ENCODE measurements at regions not wholly inside any gene's neighbourhood (a gene's known extent, or its start where the extent isn't known, plus 50 kb on each side); places are given as distances from the start of the nearest gene placed in this dataset.

DNA sequence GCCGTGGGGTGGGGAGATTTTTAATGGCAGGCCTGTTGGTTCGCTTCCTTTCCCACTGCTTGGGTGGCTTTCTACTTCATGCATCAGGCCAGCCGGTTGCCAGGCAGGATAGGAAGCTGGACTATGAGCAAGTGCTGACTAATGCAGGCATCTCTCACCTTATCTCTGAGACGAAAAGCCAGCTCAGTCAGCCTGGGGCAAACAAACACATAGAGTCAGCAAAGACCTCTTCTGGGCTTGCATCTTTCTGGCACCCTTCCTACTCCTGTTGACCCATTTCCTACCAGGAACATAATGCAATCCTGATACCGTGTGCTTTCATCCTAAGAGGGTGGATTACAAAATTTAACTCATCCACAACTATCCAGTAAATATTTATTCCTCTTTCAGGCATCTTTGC lies 416.6 kb upstream of the MEX3C start:
- Histone ChIP-seq H2AFZ (ENCODE audit: insufficient read depth, low read depth, low read length, poor library complexity, severe bottlenecking) (no peak overlapping the region), H3K79me2 (ENCODE audit: insufficient read depth, low read length) (no peaks in the 10 kb centered on the region), H3K36me3 (replicated peaks in 1 of 2; ENCODE audit: control insufficient read depth in 1 of 2, insufficient read depth in 2 of 2, low read length in 2 of 2) (no peaks in the 10 kb centered on the region), H3K4me3 (replicated peaks in 1 of 3; ENCODE audit: low read depth in 2 of 3, low read length in 3 of 3) (no peak overlapping the region), H4K20me1 (ENCODE audit: insufficient read depth, low read length) (no peaks in the 10 kb centered on the region), H3K9ac (ENCODE audit: insufficient read depth, low read length, poor library complexity, severe bottlenecking) (no peak overlapping the region), H3K27ac (ENCODE audit: low read depth in 1 of 2, low read length in 2 of 2) (no peak overlapping the region), H3K4me1 (ENCODE audit: control insufficient read depth in 1 of 2, insufficient read depth in 2 of 2, low read length in 2 of 2) (no peaks in the 10 kb centered on the region), H3K4me2 (replicated peaks; ENCODE audit: extremely low read depth, low read length, poor library complexity, severe bottlenecking) (no peak overlapping the region), H3K27me3 (ENCODE audit: control insufficient read depth in 2 of 2, insufficient read depth in 2 of 2, low read length in 2 of 2) (no peaks in the 10 kb centered on the region), H3K9me3 (replicated peaks in 1 of 2; ENCODE audit: control insufficient read depth in 1 of 2, insufficient read depth in 1 of 2, low read length in 2 of 2) (no peaks in the 10 kb centered on the region)
- H3K4me3 Mint-ChIP-seq, result no peak overlapping the region
- peaks cover 0 to 2% (median 0%) of the 10 kb centered on the region in 7 donors for H3K9me3 Mint-ChIP-seq
- H3K27ac Mint-ChIP-seq, result peak overlapping the region in 1 of 7 donors; percentile 50
- H3K27me3 Mint-ChIP-seq (ENCODE audit: low read depth in 3 of 3), result peaks cover 1 to 2% (median 1%) of the 10 kb centered on the region in 3 donors
- WGBS (ENCODE audit: insufficient coverage), result 44% methylated on average over 1 of the region's 5 CpGs
- H3K36me3 Mint-ChIP-seq, result no peaks in the 10 kb centered on the region
- no peaks in the 10 kb centered on the region for H3K4me1 Mint-ChIP-seq
- intact Hi-C loops (cut with micrococcal nuclease), result no loop called here
- TF ChIP-seq, protein P1, sequence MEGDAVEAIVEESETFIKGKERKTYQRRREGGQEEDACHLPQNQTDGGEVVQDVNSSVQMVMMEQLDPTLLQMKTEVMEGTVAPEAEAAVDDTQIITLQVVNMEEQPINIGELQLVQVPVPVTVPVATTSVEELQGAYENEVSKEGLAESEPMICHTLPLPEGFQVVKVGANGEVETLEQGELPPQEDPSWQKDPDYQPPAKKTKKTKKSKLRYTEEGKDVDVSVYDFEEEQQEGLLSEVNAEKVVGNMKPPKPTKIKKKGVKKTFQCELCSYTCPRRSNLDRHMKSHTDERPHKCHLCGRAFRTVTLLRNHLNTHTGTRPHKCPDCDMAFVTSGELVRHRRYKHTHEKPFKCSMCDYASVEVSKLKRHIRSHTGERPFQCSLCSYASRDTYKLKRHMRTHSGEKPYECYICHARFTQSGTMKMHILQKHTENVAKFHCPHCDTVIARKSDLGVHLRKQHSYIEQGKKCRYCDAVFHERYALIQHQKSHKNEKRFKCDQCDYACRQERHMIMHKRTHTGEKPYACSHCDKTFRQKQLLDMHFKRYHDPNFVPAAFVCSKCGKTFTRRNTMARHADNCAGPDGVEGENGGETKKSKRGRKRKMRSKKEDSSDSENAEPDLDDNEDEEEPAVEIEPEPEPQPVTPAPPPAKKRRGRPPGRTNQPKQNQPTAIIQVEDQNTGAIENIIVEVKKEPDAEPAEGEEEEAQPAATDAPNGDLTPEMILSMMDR (IDR thresholded peaks at IDR 0.05), result no peak
- DNase-seq, result no peak

DNA sequence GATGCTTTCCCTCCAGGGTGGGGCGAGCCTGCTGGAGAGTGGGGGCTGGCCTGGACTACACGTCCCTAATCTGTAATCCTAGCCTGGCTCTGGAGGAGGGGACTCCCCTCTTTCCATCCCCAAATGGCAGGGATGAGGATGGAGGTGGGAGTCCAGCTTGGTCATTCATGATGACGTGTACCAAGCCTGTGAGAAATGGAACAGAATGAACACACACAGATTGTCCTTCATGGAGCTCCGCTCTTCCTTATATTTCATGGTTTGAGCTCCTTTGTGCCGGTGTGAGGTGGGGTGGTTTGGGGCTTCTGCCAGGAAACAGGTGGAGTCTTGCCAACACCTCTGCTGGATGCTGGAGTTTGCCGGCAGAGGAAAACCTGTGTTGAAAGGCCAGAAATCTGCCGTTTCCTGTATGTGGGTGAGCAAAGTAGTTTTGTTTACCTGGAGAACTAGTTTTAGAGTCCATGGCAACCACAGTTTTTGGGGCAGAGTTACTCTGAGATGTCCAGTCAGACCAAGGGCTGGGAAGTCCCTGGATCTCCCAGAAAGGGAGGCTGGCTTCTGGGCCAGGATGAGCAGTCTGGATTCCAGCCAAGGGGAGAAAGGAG lies 417.6 kb upstream of the MEX3C start:
- intact Hi-C loops (cut with micrococcal nuclease), result no loop called here
- H3K27me3 ChIP-seq (ENCODE audit: control insufficient read depth in 2 of 2, insufficient read depth in 2 of 2, low read length in 2 of 2), result no peaks in the 10 kb centered on the region

More for the DNA sequence above, 417.6 kb upstream of the MEX3C start:
- H3K27ac Mint-ChIP-seq, result no peak overlapping the region
- Histone ChIP-seq H3K9ac (ENCODE audit: insufficient read depth, low read length, poor library complexity, severe bottlenecking) (no peak overlapping the region), H3K4me2 (replicated peaks; ENCODE audit: extremely low read depth, low read length, poor library complexity, severe bottlenecking) (no peak overlapping the region), H3K4me1 (ENCODE audit: control insufficient read depth in 1 of 2, insufficient read depth in 2 of 2, low read length in 2 of 2) (no peaks in the 10 kb centered on the region), H3K9me3 (replicated peaks in 1 of 2; ENCODE audit: control insufficient read depth in 1 of 2, insufficient read depth in 1 of 2, low read length in 2 of 2) (no peaks in the 10 kb centered on the region), H3K36me3 (replicated peaks in 1 of 2; ENCODE audit: control insufficient read depth in 1 of 2, insufficient read depth in 2 of 2, low read length in 2 of 2) (no peaks in the 10 kb centered on the region), H3K4me3 (replicated peaks in 1 of 3; ENCODE audit: low read depth in 2 of 3, low read length in 3 of 3) (no peak overlapping the region), H4K20me1 (ENCODE audit: insufficient read depth, low read length) (no peaks in the 10 kb centered on the region), H2AFZ (ENCODE audit: insufficient read depth, low read depth, low read length, poor library complexity, severe bottlenecking) (no peak overlapping the region), H3K27ac (ENCODE audit: low read depth in 1 of 2, low read length in 2 of 2) (no peak overlapping the region), H3K79me2 (ENCODE audit: insufficient read depth, low read length) (no peaks in the 10 kb centered on the region)
- peaks cover 0 to 2% (median 0%) of the 10 kb centered on the region in 7 donors for H3K9me3 Mint-ChIP-seq
- 60% methylated on average over 4 of the region's 7 CpGs for WGBS (ENCODE audit: insufficient coverage)
- H3K4me1 Mint-ChIP-seq, result no peaks in the 10 kb centered on the region
- H3K4me3 Mint-ChIP-seq, result no peak overlapping the region
- peaks cover 1 to 2% (median 2%) of the 10 kb centered on the region in 3 donors for H3K27me3 Mint-ChIP-seq (ENCODE audit: low read depth in 3 of 3)
- H3K36me3 Mint-ChIP-seq, result no peaks in the 10 kb centered on the region
- no peak for DNase-seq
- TF ChIP-seq, protein P1 (IDR thresholded peaks at IDR 0.05), result no peak

All from CD14-positive monocyte (primary cell).